CD4-positive, alpha-beta T cell treated with Interleukin-10 for 1 hour (primary cell): ENCODE measurements at regions not wholly inside any gene's neighbourhood (a gene's known extent, or its start where the extent isn't known, plus 50 kb on each side); places are given as distances from the start of the nearest gene placed in this dataset.

ENCODE experiments used
- DNase-seq: peaks from one replicate; pipeline ENCODE4 v3.0.0-alpha.2; 2020

GRCh38 chr12:24759155-24759554, 189.7 kb downstream of the BCAT1 start:
- DNase-seq = no peak

- no peak for DNase-seq
Measured at GRCh38 chr12:24756479-24757024, 192.3 kb downstream of the BCAT1 start.

GRCh38 chr12:24754690-24755638, 193.9 kb downstream of the BCAT1 start:
- DNase-seq = no peak

GRCh38 chr12:24752763-24753462, 196.0 kb downstream of the BCAT1 start:
- no peak for DNase-seq

- DNase-seq = no peak
Measured at GRCh38 chr12:24751181-24751580, 197.7 kb downstream of the BCAT1 start.

- no peak for DNase-seq
Measured at GRCh38 chr12:24750263-24750662, 198.6 kb downstream of the BCAT1 start.

GRCh38 chr12:24749171-24749570, 199.7 kb downstream of the BCAT1 start:
- no peak for DNase-seq

- DNase-seq = no peak
Measured at GRCh38 chr12:24748326-24748725, 200.6 kb downstream of the BCAT1 start.

GRCh38 chr12:24746864-24747263, 202.0 kb downstream of the BCAT1 start:
- no peak for DNase-seq

GRCh38 chr12:24746006-24746671, 202.8 kb downstream of the BCAT1 start:
- DNase-seq = no peak

GRCh38 chr12:24743941-24744793, 204.7 kb downstream of the BCAT1 start:
- DNase-seq = no peak

GRCh38 chr12:24742378-24742777, 206.5 kb downstream of the BCAT1 start:
- DNase-seq = peak; percentile 39

GRCh38 chr12:24741216-24741615, 207.7 kb downstream of the BCAT1 start:
- DNase-seq = no peak

GRCh38 chr12:24739106-24739779, 209.7 kb downstream of the BCAT1 start:
- DNase-seq = no peak

- DNase-seq = no peak
Measured at GRCh38 chr12:24738441-24738840, 210.5 kb downstream of the BCAT1 start.

GRCh38 chr12:24731596-24731995, 217.3 kb downstream of the BCAT1 start:
- DNase-seq = no peak

GRCh38 chr12:24730489-24730896, 218.4 kb downstream of the BCAT1 start:
- no peak for DNase-seq

- no peak for DNase-seq
Measured at GRCh38 chr12:24728826-24729225, 220.1 kb downstream of the BCAT1 start.

- no peak for DNase-seq
Measured at GRCh38 chr12:24728366-24728765, 220.5 kb downstream of the BCAT1 start.

- DNase-seq = no peak
Measured at GRCh38 chr12:24725616-24726015, 223.3 kb downstream of the BCAT1 start.

GRCh38 chr12:24724814-24725213, 224.1 kb downstream of the BCAT1 start:
- DNase-seq = no peak

GRCh38 chr12:24723759-24724158, 225.1 kb downstream of the BCAT1 start:
- DNase-seq = no peak
